Keratinocyte (primary cell): ENCODE measurements at regions not wholly inside any gene's neighbourhood (a gene's known extent, or its start where the extent isn't known, plus 50 kb on each side); places are given as distances from the start of the nearest gene placed in this dataset.

Experiments used
- CTCF ChIP-seq, 3 experiments: IDR thresholded peaks in 1 of 3; conservative IDR thresholded peaks in 1 of 3; optimal IDR thresholded peaks in 1 of 3; 2 replicates in 2 of 3; 3 replicates in 1 of 3; pipeline versions ENCODE3 to v1.5.1; 2011; ENCODE audit warnings: low read length in 3 of 3, mild to moderate bottlenecking in 3 of 3, moderate library complexity in 2 of 3, control low read depth in 1 of 3, inconsistent platforms in 1 of 3; ENCODE audit not compliant: insufficient read depth in 2 of 3; ENCODE audit errors: extremely low read depth in 1 of 3
- EZH2 ChIP-seq: IDR thresholded peaks from one replicate; pipeline ENCODE4 v1.6.1; 2012; ENCODE audit warnings: inconsistent platforms, mild to moderate bottlenecking, low read length, moderate library complexity

DNA sequence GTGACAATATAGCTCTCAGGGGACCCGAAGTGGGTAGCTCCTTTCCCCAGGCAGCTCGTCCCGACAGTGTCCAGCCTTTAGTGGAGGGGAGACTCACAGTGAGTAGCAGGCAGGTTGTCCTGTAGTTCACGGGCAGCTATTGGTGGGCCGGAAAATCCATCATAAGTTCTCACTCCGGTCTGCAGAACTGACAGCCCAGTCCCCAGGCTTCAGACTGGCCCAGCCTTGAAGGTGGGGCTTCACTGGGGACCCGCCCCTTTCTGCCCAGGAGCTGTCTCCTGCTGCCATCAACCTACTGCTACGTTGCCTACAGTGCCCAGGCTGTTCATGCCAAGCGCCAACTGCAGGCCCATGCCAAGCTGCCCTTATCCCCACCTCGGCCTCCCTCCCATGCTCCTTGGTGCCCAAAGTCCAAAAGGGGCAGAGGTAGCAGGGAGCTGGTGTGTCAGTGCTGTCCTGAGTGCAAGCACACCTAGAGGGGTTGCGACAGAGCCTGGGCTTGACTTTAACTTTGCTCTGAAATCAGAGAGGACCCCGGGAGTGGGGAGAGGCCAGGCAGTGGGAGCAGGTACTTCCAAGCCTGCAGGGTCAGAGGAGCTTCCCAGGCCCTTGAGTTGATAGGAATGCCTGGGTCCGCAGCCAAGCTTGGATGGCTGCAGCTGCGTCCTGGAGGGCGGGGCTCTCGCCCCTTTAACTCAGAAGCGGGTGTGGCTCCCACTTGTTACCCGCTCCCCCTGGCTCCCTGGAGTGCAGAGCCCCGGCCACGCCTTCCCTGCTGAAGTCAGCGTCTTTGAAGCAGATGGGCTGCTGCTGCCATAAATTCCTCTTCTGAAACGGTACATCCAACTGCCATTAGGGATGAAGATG is 1144.3 kb upstream of the NCAM2 start:
- TF ChIP-seq CTCF (optimal IDR thresholded peaks at IDR 0.05 in 1 of 3, IDR thresholded peaks at IDR 0.05 in 1 of 3, conservative IDR thresholded peaks at IDR 0.05 in 1 of 3; ENCODE audit: extremely low read depth in 1 of 3, insufficient read depth in 2 of 3, low read length in 3 of 3) (no peak), EZH2 (no peak)
